ENCODE measurements at regions not wholly inside any gene's neighbourhood (a gene's known extent, or its start where the extent isn't known, plus 50 kb on each side); places are given as distances from the start of the nearest gene placed in this dataset.

DNA sequence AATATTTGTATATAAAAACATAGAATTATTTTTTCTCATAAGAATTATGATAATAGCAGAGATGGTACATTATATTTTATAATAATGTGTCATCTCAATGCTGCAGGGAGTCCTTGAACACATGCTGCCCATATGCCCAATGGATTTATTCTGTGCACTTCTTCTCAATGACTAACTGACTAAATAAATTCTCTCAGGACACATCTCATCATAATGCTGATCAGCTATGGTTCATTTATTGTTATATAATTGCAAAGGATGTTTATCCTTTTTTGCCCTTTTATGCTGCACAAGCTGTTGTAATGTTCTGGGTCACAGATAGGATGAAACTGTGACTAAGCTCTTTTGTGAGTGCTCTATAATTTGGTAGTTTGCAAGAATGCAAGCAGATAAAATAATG lies 1273.3 kb upstream of the ATXN8OS start:
- no peak overlapping the region for H3K27ac ChIP-seq
- intact Hi-C loops (cut with DNase I), result no loop called here
- no peak for DNase-seq (ENCODE audit: low spot score)
- H3K36me3 ChIP-seq, result no peaks in the 10 kb centered on the region
- no peaks in the 10 kb centered on the region for H3K4me1 ChIP-seq (replicated peaks)
- no peaks in the 10 kb centered on the region for H3K27me3 ChIP-seq (replicated peaks; ENCODE audit: insufficient read depth)
- TF ChIP-seq POLR2AphosphoS5 (IDR thresholded peaks at IDR 0.05), result no peak
- TF ChIP-seq, protein P1, sequence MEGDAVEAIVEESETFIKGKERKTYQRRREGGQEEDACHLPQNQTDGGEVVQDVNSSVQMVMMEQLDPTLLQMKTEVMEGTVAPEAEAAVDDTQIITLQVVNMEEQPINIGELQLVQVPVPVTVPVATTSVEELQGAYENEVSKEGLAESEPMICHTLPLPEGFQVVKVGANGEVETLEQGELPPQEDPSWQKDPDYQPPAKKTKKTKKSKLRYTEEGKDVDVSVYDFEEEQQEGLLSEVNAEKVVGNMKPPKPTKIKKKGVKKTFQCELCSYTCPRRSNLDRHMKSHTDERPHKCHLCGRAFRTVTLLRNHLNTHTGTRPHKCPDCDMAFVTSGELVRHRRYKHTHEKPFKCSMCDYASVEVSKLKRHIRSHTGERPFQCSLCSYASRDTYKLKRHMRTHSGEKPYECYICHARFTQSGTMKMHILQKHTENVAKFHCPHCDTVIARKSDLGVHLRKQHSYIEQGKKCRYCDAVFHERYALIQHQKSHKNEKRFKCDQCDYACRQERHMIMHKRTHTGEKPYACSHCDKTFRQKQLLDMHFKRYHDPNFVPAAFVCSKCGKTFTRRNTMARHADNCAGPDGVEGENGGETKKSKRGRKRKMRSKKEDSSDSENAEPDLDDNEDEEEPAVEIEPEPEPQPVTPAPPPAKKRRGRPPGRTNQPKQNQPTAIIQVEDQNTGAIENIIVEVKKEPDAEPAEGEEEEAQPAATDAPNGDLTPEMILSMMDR (IDR thresholded peaks at IDR 0.05), result no peak
- no peak for TF ChIP-seq POLR2A (IDR thresholded peaks at IDR 0.05)
- H3K9me3 ChIP-seq, result no peaks in the 10 kb centered on the region
- H3K4me3 ChIP-seq, result no peak overlapping the region

DNA sequence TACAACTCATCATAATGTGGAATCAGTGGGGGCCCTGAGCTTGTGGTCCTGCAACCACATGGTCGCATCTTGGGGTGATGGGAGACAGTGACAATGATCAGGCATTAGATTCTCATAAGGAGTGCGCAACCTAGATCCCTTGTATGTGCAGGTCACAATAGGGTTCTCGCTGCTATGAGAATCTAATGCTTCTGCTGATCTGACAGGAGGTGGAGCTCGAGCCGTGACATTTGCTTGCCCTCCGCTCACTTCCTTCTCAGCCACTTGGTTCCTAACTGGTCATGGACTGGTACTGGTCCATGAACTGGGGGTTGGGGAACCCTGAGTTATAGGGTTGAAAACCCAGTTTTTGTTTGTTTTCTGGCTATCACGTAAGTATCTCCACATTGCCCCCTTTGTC lies 1290.9 kb upstream of the ATXN8OS start:
- intact Hi-C loops (cut with DNase I), result no loop called here
- WGBS, result 83% methylated on average over 7 of the region's 7 CpGs

DNA sequence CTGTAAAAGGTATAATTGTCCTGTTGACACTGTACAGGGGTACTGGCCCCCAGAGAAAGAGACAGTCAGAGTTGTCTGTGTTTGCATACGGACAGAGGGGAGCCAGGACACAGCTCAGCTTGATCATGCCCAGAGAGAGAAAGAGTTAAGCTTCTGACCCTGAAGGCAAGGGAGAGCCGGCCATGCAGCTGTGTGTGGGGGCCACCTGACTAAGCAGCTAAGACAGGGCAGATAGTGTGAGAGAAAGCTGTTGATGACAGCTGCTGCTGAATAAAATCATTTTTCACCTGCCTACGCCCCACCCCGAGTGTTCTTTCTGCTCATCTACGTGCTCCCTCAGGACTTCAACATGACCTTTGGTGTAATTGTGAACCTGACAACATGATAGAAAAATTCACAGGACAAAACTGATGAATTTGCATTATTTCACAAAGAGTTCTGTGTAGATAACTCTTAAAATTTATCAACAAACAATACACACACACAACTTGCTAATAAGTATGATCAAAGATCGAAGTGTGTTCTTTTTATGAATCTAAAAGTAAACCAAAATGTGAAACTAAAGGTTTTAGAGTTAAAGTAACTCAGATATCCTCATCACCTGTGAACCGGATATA lies 1294.3 kb upstream of the ATXN8OS start:
- no peak for DNase-seq (ENCODE audit: low spot score)
- TF ChIP-seq POLR2AphosphoS5 (IDR thresholded peaks at IDR 0.05) (no peak), POLR2A (IDR thresholded peaks at IDR 0.05) (no peak)
- TF ChIP-seq, protein P1 (IDR thresholded peaks at IDR 0.05), result no peak
- Histone ChIP-seq H3K36me3 (no peaks in the 10 kb centered on the region), H3K27me3 (replicated peaks; ENCODE audit: insufficient read depth) (no peaks in the 10 kb centered on the region), H3K27ac (no peak overlapping the region), H3K9me3 (no peaks in the 10 kb centered on the region), H3K4me1 (replicated peaks) (no peaks in the 10 kb centered on the region), H3K4me3 (no peak overlapping the region)
- 74% methylated on average over 7 of the region's 7 CpGs for WGBS
- intact Hi-C loops (cut with DNase I), result no loop called here

More for the DNA sequence above, 1290.9 kb upstream of the ATXN8OS start:
- no peaks in the 10 kb centered on the region for H3K9me3 ChIP-seq
- TF ChIP-seq POLR2A (IDR thresholded peaks at IDR 0.05) (no peak), POLR2AphosphoS5 (IDR thresholded peaks at IDR 0.05) (no peak)
- TF ChIP-seq, protein P1 (IDR thresholded peaks at IDR 0.05), result no peak
- DNase-seq (ENCODE audit: low spot score), result no peak
- no peaks in the 10 kb centered on the region for H3K4me1 ChIP-seq (replicated peaks)
- no peaks in the 10 kb centered on the region for H3K27me3 ChIP-seq (replicated peaks; ENCODE audit: insufficient read depth)
- no peaks in the 10 kb centered on the region for H3K36me3 ChIP-seq
- no peak overlapping the region for H3K27ac ChIP-seq
- no peak overlapping the region for H3K4me3 ChIP-seq

DNA sequence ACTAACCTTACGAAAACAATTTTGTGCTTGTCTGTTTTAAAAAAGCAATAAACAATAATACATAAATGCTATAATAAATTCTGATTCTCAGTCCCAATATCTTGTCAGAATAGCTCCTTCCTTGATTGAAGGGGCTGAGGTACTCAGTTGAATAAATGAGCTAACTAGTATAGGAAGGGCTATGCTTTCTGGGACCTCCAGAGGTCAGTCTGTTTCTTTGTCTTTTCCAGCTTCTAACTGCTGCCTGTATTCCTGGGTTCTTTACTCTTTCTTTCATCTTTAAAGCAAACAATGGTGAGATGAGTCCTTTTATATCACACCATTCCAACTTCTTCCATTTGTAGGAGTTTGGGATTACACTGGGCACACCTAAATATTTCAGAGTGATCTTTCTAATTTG lies 1297.0 kb upstream of the ATXN8OS start:
- no peak overlapping the region for H3K4me3 ChIP-seq
- H3K9me3 ChIP-seq, result no peaks in the 10 kb centered on the region
- 40% methylated on average over 1 of the region's 1 CpG for WGBS
- no peaks in the 10 kb centered on the region for H3K36me3 ChIP-seq
- H3K27me3 ChIP-seq (replicated peaks; ENCODE audit: insufficient read depth), result no peaks in the 10 kb centered on the region
- intact Hi-C loops (cut with DNase I), result no loop called here
- no peak for TF ChIP-seq POLR2A (IDR thresholded peaks at IDR 0.05)
- TF ChIP-seq, protein P1 (IDR thresholded peaks at IDR 0.05), result no peak
- TF ChIP-seq POLR2AphosphoS5 (IDR thresholded peaks at IDR 0.05), result no peak
- H3K27ac ChIP-seq, result no peak overlapping the region
- no peaks in the 10 kb centered on the region for H3K4me1 ChIP-seq (replicated peaks)
- DNase-seq (ENCODE audit: low spot score), result no peak

DNA sequence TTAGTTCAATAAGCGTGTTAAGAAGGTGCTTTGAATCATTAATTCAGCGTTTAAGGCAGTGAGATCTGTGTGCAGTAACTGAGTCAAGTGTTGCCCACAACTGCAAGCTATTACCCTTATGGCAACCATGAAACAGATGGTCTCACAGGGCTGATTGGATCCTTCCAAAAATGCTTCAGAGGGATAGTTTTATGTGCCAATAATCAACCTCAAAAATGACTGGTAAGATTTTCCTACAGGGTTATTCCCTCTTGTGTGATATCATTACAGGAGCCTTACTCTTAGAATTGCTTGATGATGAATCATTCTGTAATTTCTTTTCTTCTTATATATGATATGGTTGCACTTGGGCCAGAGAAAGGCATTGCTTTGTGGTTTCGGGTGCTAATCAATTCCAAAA lies 1299.2 kb upstream of the ATXN8OS start:
- no peak for DNase-seq (ENCODE audit: low spot score)
- Histone ChIP-seq H3K27ac (no peak overlapping the region), H3K9me3 (no peaks in the 10 kb centered on the region), H3K27me3 (replicated peaks; ENCODE audit: insufficient read depth) (no peaks in the 10 kb centered on the region), H3K36me3 (no peaks in the 10 kb centered on the region), H3K4me1 (replicated peaks) (no peaks in the 10 kb centered on the region), H3K4me3 (no peak overlapping the region)
- TF ChIP-seq, protein P1 (IDR thresholded peaks at IDR 0.05), result no peak
- TF ChIP-seq POLR2A (IDR thresholded peaks at IDR 0.05), result no peak
- TF ChIP-seq POLR2AphosphoS5 (IDR thresholded peaks at IDR 0.05), result no peak
- WGBS, result 90% methylated on average over 3 of the region's 3 CpGs
- intact Hi-C loops (cut with DNase I), result no loop called here
